IMR-90 (cell line): ENCODE measurements at regions not wholly inside any gene's neighbourhood (a gene's known extent, or its start where the extent isn't known, plus 50 kb on each side); places are given as distances from the start of the nearest gene placed in this dataset.

Experiments used
- ATAC-seq: fragments of 200-7000 bp; cut with Tn5 transposase; 2 replicates; pipeline ENCODE4 v1.9.1; 2020; ENCODE audit warnings: low read depth, mild to moderate bottlenecking, moderate library complexity
- BruUV-seq: library from RNA; stranded (reverse); fragments of 400-500 nt; replicated peaks from 2 replicates; lab custom pipeline; 2021; lab: Mats Ljungman, UMichigan
- CTCF ChIA-PET: fragments of 300-600 bp; formaldehyde crosslinking; extraction: SDS; loops from one replicate; lab custom pipeline; 2021; ENCODE audit warnings: antibody characterized with exemption; lab: Yijun Ruan, JAX
- POLR2A ChIA-PET: fragments of 300-600 bp; sonication (Branson Sonifier 250); formaldehyde crosslinking; loops from one replicate; lab custom pipeline; 2022; ENCODE audit warnings: antibody characterized with exemption; ENCODE audit not compliant: unreplicated experiment; lab: Charles Lee
- DNase-seq: peaks from one replicate; pipeline ENCODE4 v3.0.0; 2013
- H2AFZ ChIP-seq: replicated peaks from 2 replicates; pipeline ENCODE3; 2013; ENCODE audit warnings: low read length, mild to moderate bottlenecking; ENCODE audit not compliant: poor library complexity
- H2AK5ac ChIP-seq: 2 replicates; pipeline ENCODE4 v1.6.1; 2013; ENCODE audit warnings: low read depth, low read length, inconsistent platforms
- H2AK9ac ChIP-seq: replicated peaks from 2 replicates; pipeline ENCODE3; 2013; ENCODE audit warnings: mild to moderate bottlenecking, low read depth, low read length, moderate library complexity; ENCODE audit not compliant: poor library complexity
- H2BK120ac ChIP-seq: 2 replicates; pipeline ENCODE4 v1.6.1; 2013; ENCODE audit warnings: low read depth, low read length, inconsistent platforms
- H2BK15ac ChIP-seq: 3 replicates; pipeline ENCODE4 v1.6.1; 2013; ENCODE audit warnings: low read depth, low read length, inconsistent platforms
- H2BK20ac ChIP-seq: 2 replicates; pipeline ENCODE4 v1.6.1; 2013; ENCODE audit warnings: low read depth, mild to moderate bottlenecking, inconsistent platforms, low read length, moderate library complexity
- H2BK5ac ChIP-seq: 2 replicates; pipeline ENCODE4 v1.6.1; 2013; ENCODE audit warnings: mild to moderate bottlenecking, low read depth, low read length, inconsistent platforms; ENCODE audit not compliant: poor library complexity, severe bottlenecking
- H3K14ac ChIP-seq: replicated peaks from 2 replicates; pipeline ENCODE4 v1.6.1; 2013; ENCODE audit warnings: low read depth, low read length, inconsistent platforms
- H3K18ac ChIP-seq: 2 replicates; pipeline ENCODE4 v1.6.1; 2013; ENCODE audit warnings: low read depth, low read length, control low read depth
- H3K23ac ChIP-seq: 2 replicates; pipeline ENCODE4 v1.6.1; 2013; ENCODE audit warnings: low read depth, low read length, inconsistent platforms
- H3K27ac ChIP-seq: 2 replicates; pipeline ENCODE4 v1.5.1; 2013; ENCODE audit warnings: mild to moderate bottlenecking, control low read depth, low read length; ENCODE audit not compliant: insufficient read depth
- H3K27me3 ChIP-seq: 2 replicates; pipeline ENCODE4 v1.6.1; 2013; ENCODE audit warnings: low read length; ENCODE audit not compliant: control insufficient read depth, insufficient read depth
- H3K36me3 ChIP-seq: 2 replicates; pipeline ENCODE4 v1.6.1; 2013; ENCODE audit warnings: low read length, mixed read lengths; ENCODE audit not compliant: control insufficient read depth, insufficient read depth
- H3K4ac ChIP-seq: 2 replicates; pipeline ENCODE4 v1.6.1; 2013; ENCODE audit warnings: low read depth, low read length, inconsistent platforms
- H3K4me1 ChIP-seq: 2 replicates; pipeline ENCODE4 v1.6.1; 2013; ENCODE audit warnings: low read length, mixed read lengths; ENCODE audit not compliant: control insufficient read depth, insufficient read depth
- H3K4me2 ChIP-seq: 2 replicates; pipeline ENCODE4 v1.6.1; 2013; ENCODE audit warnings: low read depth, mild to moderate bottlenecking, control low read depth, low read length, moderate library complexity
- H3K4me3 ChIP-seq: 2 replicates; pipeline ENCODE4 v1.5.1; 2013; ENCODE audit warnings: low read depth, mild to moderate bottlenecking, control low read depth, low read length, moderate library complexity; ENCODE audit not compliant: insufficient read depth
- H3K56ac ChIP-seq: 2 replicates; pipeline ENCODE4 v1.6.1; 2013; ENCODE audit warnings: low read length, inconsistent platforms; ENCODE audit not compliant: insufficient read depth; ENCODE audit errors: extremely low read depth
- H3K79me1 ChIP-seq, 2 experiments: 2 replicates each; pipeline ENCODE4 v1.6.1; 2013; ENCODE audit warnings: low read length in 2 of 2, inconsistent platforms in 1 of 2, low read depth in 1 of 2
- H3K9ac ChIP-seq: 2 replicates; pipeline ENCODE4 v1.6.1; 2013; ENCODE audit warnings: low read depth, low read length, control low read depth
- H3K9me1 ChIP-seq: 2 replicates; pipeline ENCODE4 v1.6.1; 2013; ENCODE audit warnings: low read length, inconsistent platforms; ENCODE audit not compliant: insufficient read depth
- H3K9me3 ChIP-seq: 2 replicates; pipeline ENCODE4 v1.6.1; 2013; ENCODE audit warnings: low read length; ENCODE audit not compliant: control insufficient read depth, insufficient read depth
- H4K20me1 ChIP-seq: 2 replicates; pipeline ENCODE4 v1.6.1; 2013; ENCODE audit warnings: low read length, inconsistent platforms; ENCODE audit not compliant: insufficient read depth
- H4K5ac ChIP-seq: 2 replicates; pipeline ENCODE4 v1.6.1; 2013; ENCODE audit warnings: mild to moderate bottlenecking, low read depth, low read length, control low read depth
- H4K8ac ChIP-seq, 2 experiments: 2 replicates each; pipeline ENCODE4 v1.6.1; 2013; ENCODE audit warnings: low read depth in 2 of 2, low read length in 2 of 2, control low read depth in 1 of 2, inconsistent platforms in 1 of 2
- H4K91ac ChIP-seq: 2 replicates; pipeline ENCODE4 v1.6.1; 2013; ENCODE audit warnings: low read depth, low read length, inconsistent platforms; ENCODE audit not compliant: insufficient read depth
- BHLHE40 ChIP-seq: fragments of 150-350 bp; IDR thresholded peaks from 2 replicates; pipeline ENCODE4 v1.6.1; 2016; ENCODE audit warnings: mild to moderate bottlenecking, low read depth, low read length
- CEBPB ChIP-seq: IDR thresholded peaks from 2 replicates; pipeline ENCODE4 v1.6.1; 2012; ENCODE audit warnings: low read depth, low read length, improper control_type of control experiment
- CHD1 ChIP-seq: IDR thresholded peaks from 2 replicates; pipeline ENCODE4 v1.6.1; 2012; ENCODE audit warnings: low read depth, low read length, improper control_type of control experiment
- CTCF ChIP-seq: conservative IDR thresholded peaks from 2 replicates; pipeline ENCODE4 v1.5.1; 2012; ENCODE audit warnings: mild to moderate bottlenecking, low read depth, low read length, improper control_type of control experiment
- FOS ChIP-seq: fragments of 150-350 bp; IDR thresholded peaks from 2 replicates; pipeline ENCODE4 v1.6.1; 2016; ENCODE audit warnings: low read depth, low read length
- MAFK ChIP-seq: IDR thresholded peaks from 2 replicates; pipeline ENCODE4 v1.6.1; 2012; ENCODE audit warnings: low read depth, low read length, improper control_type of control experiment
- MAZ ChIP-seq: IDR thresholded peaks from 2 replicates; pipeline ENCODE4 v1.6.1; 2012; ENCODE audit warnings: low read depth, mild to moderate bottlenecking, low read length, improper control_type of control experiment, moderate library complexity, borderline replicate concordance
- MXI1 ChIP-seq: IDR thresholded peaks from 2 replicates; pipeline ENCODE4 v1.6.1; 2012; ENCODE audit warnings: low read depth, mild to moderate bottlenecking, low read length, moderate library complexity, borderline replicate concordance
- USF2 ChIP-seq: fragments of 150-350 bp; IDR thresholded peaks from 2 replicates; pipeline ENCODE4 v1.6.1; 2017; ENCODE audit warnings: mild to moderate bottlenecking, antibody characterized with exemption, low read length, low read depth
- WGBS, 2 experiments: methylation state at CpG; one replicate each; pipeline versions ENCODE4 v1.1.5 to v1.1.7; 2013; ENCODE audit warnings: missing lambda C conversion rate in 2 of 2; ENCODE audit not compliant: insufficient read length in 1 of 2; ENCODE audit errors: extremely low coverage in 2 of 2; 5-methylcytosine and 5-hydroxymethylcytosine counted together
- dilution Hi-C: fragments of 300-500 bp; cut with HindIII; formaldehyde crosslinking; loops from one replicate; pipeline ENCODE4 v1.14.3; 2018; ENCODE audit warnings: low sequenced_read_pairs; ENCODE audit not compliant: unreplicated experiment
- in situ Hi-C: fragments of 300-500 bp; cut with MboI; formaldehyde crosslinking; loops from 3 replicates; pipeline ENCODE4 v1.14.3; 2019; ENCODE audit warnings: low sequenced_read_pairs, inconsistent platforms, mixed read lengths
- intact Hi-C: fragments of 100-400 bp; cut with micrococcal nuclease; formaldehyde crosslinking; loops from 2 replicates; pipeline ENCODE4 v1.10.0; 2022

GRCh38 chr16:80029761-80030481, 429.4 kb upstream of the MAF start:
- no peak overlapping the region for H3K18ac ChIP-seq
- in situ Hi-C loops (no loop called here), intact Hi-C loops (no loop called here), dilution Hi-C loops (no loop called here)
- no peak overlapping the region for H2BK120ac ChIP-seq
- H4K91ac ChIP-seq: no peak overlapping the region
- no peak overlapping the region for H3K4me2 ChIP-seq
- H3K23ac ChIP-seq: no peak overlapping the region
- no peaks in the 10 kb centered on the region for H3K79me1 ChIP-seq
- no peak overlapping the region for H2BK20ac ChIP-seq
- no peaks in the 10 kb centered on the region for H3K27me3 ChIP-seq
- no peak overlapping the region for H2AK5ac ChIP-seq
- H3K9me3 ChIP-seq: peaks cover 4% of the 10 kb centered on the region; the same call in 1 of the 2 replicates
- H4K8ac ChIP-seq: no peak overlapping the region
- H4K20me1 ChIP-seq: no peaks in the 10 kb centered on the region
- no peak overlapping the region for H4K5ac ChIP-seq
- no peak overlapping the region for H2BK15ac ChIP-seq
- WGBS, 2 experiments: 54% methylated on average over 3 of the region's 8 CpGs; no CpG with 5 or more reads in 1 of the 2 experiments
- TF ChIP-seq USF2 (no peak), CEBPB (no peak), CHD1 (no peak), MAZ (no peak), FOS (no peak), BHLHE40 (no peak), CTCF (no peak), MAFK (no peak), MXI1 (no peak)
- H3K4me3 ChIP-seq: no peak overlapping the region
- no peaks in the 10 kb centered on the region for H3K36me3 ChIP-seq
- no peak for DNase-seq
- ChIA-PET CTCF (no interaction called here), POLR2A (interaction anchor here (0.6 kb wide), 1 partner anchor 483 kb away, joined by 16 read pairs; no protein-coding TSS in a partner anchor)
- no peak overlapping the region for H3K14ac ChIP-seq
- H3K4me1 ChIP-seq: no peaks in the 10 kb centered on the region
- no peak overlapping the region for H3K27ac ChIP-seq
- no peak overlapping the region for H3K9ac ChIP-seq
- H2BK5ac ChIP-seq: no peak overlapping the region
- H3K9me1 ChIP-seq: no peaks in the 10 kb centered on the region
- BruUV-seq: no TSS peak
- no peak overlapping the region for H3K4ac ChIP-seq
- no peak overlapping the region for H2AFZ ChIP-seq
- no peak for ATAC-seq
- H2AK9ac ChIP-seq: no peak overlapping the region
- H3K56ac ChIP-seq: no peak overlapping the region
